Neural progenitor cell (in vitro differentiated cells): ENCODE measurements at regions not wholly inside any gene's neighbourhood (a gene's known extent, or its start where the extent isn't known, plus 50 kb on each side); places are given as distances from the start of the nearest gene placed in this dataset.
A peak's percentile ranks its signal among the peaks of the same experiment; 100 is the strongest.

Experiments used
- DNase-seq: peaks from one replicate; pipeline ENCODE4 v3.0.0-alpha.2; 2016; ENCODE audit warnings: low spot score
- H2AFZ ChIP-seq: fragments of 200-600 bp; sonication (generic); replicated peaks from 2 replicates; pipeline ENCODE4 v1.6.1; 2016; ENCODE audit warnings: antibody characterized with exemption
- H3F3A ChIP-seq: fragments of 200-600 bp; sonication (generic); 2 replicates; pipeline ENCODE4 v1.6.1; 2016; ENCODE audit warnings: antibody characterized with exemption, low read depth
- H3K27ac ChIP-seq: fragments of 200-600 bp; sonication (generic); 2 replicates; pipeline ENCODE4 v1.5.1; 2016; ENCODE audit warnings: mild to moderate bottlenecking
- H3K27me3 ChIP-seq: fragments of 200-600 bp; sonication (generic); 2 replicates; pipeline ENCODE4 v1.6.1; 2016; ENCODE audit warnings: mild to moderate bottlenecking, moderate library complexity
- H3K36me3 ChIP-seq: fragments of 200-600 bp; sonication (generic); 2 replicates; pipeline ENCODE4 v1.5.1; 2016
- H3K4me1 ChIP-seq: fragments of 200-600 bp; sonication (generic); 2 replicates; pipeline ENCODE4 v1.6.1; 2016; ENCODE audit warnings: mixed run types
- H3K4me2 ChIP-seq: fragments of 200-600 bp; sonication (generic); 2 replicates; pipeline ENCODE4 v1.6.1; 2016
- H3K4me3 ChIP-seq: fragments of 200-600 bp; sonication (generic); 2 replicates; pipeline ENCODE4 v1.5.1; 2016
- H3K79me2 ChIP-seq: fragments of 200-600 bp; sonication (generic); 2 replicates; pipeline ENCODE4 v1.6.1; 2016; ENCODE audit warnings: low read depth
- H3K9ac ChIP-seq: fragments of 200-600 bp; sonication (generic); 2 replicates; pipeline ENCODE4 v1.6.1; 2016
- H3K9me3 ChIP-seq: fragments of 200-600 bp; sonication (generic); 2 replicates; pipeline ENCODE4 v1.5.1; 2016; ENCODE audit warnings: low read depth
- H4K20me1 ChIP-seq: fragments of 200-600 bp; sonication (generic); 2 replicates; pipeline ENCODE4 v1.6.1; 2016; ENCODE audit warnings: low read depth
- H3K27ac Mint-ChIP-seq: 3 replicates; pipeline ENCODE4 v1.8.0; 2021; ENCODE audit warnings: mixed read lengths
- H3K27me3 Mint-ChIP-seq: 2 replicates; pipeline ENCODE4 v1.8.0; 2022; ENCODE audit warnings: low read depth, mild to moderate bottlenecking, inconsistent platforms, moderate library complexity, mixed read lengths; ENCODE audit not compliant: insufficient read depth
- H3K36me3 Mint-ChIP-seq: 3 replicates; pipeline ENCODE4 v1.8.0; 2021; ENCODE audit warnings: mixed read lengths
- H3K4me1 Mint-ChIP-seq: 3 replicates; pipeline ENCODE4 v1.8.0; 2021; ENCODE audit warnings: mixed read lengths
- H3K4me3 Mint-ChIP-seq: 3 replicates; pipeline ENCODE4 v1.8.0; 2021; ENCODE audit warnings: mild to moderate bottlenecking, moderate library complexity, mixed read lengths
- H3K9me3 Mint-ChIP-seq: 3 replicates; pipeline ENCODE4 v1.8.0; 2020; ENCODE audit warnings: mixed read lengths
- CTCF ChIP-seq: fragments of 200-600 bp; sonication (generic); IDR thresholded peaks from 2 replicates; pipeline ENCODE4 v1.5.1; 2017; ENCODE audit warnings: antibody characterized with exemption, mild to moderate bottlenecking
- EZH2 ChIP-seq: fragments of 200-600 bp; sonication (generic); IDR thresholded peaks from 2 replicates; pipeline ENCODE4 v1.6.1; 2017; ENCODE audit warnings: antibody characterized with exemption, mild to moderate bottlenecking, moderate library complexity
- EZH2phosphoT487 ChIP-seq: fragments of 200-600 bp; sonication (generic); IDR thresholded peaks from 2 replicates; pipeline ENCODE4 v1.6.1; 2017; ENCODE audit warnings: antibody characterized with exemption

DNA sequence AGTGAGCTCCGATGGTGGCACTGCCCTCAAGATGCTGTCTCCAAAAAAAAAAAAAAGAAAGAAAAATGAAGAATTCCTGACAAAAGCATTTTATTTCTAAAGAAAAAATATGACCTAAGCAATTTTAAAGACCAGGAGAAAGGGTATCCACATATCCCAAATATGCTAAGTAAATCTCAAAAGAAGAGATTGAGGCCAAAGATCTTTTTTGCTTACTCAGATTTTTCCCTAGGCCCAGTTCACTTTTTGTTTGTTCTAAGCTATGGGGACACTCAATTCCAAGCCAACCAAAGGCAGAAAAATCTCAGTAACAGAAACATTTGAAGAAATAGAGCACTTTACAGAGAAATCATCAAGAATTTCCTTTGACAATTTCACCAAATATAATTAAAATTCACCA lies 150.8 kb downstream of the SOX9 start:
- no peak overlapping the region for H3K27ac Mint-ChIP-seq
- no peak for DNase-seq
- H3K9ac ChIP-seq = no peak overlapping the region
- H3K4me2 ChIP-seq = no peak overlapping the region
- no peaks in the 10 kb centered on the region for H4K20me1 ChIP-seq
- H3K27me3 ChIP-seq = no peaks in the 10 kb centered on the region
- H3K27me3 Mint-ChIP-seq = peaks cover 6% of the 10 kb centered on the region
- no peaks in the 10 kb centered on the region for H3F3A ChIP-seq
- no peaks in the 10 kb centered on the region for H3K36me3 Mint-ChIP-seq
- H2AFZ ChIP-seq = no peak overlapping the region
- H3K79me2 ChIP-seq = no peaks in the 10 kb centered on the region
- no peak for TF ChIP-seq EZH2phosphoT487
- no peak for TF ChIP-seq CTCF
- TF ChIP-seq EZH2 = no peak
- peaks cover 2% of the 10 kb centered on the region for H3K4me1 Mint-ChIP-seq
- peaks cover 14% of the 10 kb centered on the region for H3K4me1 ChIP-seq
- H3K9me3 Mint-ChIP-seq = peaks cover 10% of the 10 kb centered on the region
- H3K4me3 ChIP-seq = no peak overlapping the region
- no peaks in the 10 kb centered on the region for H3K9me3 ChIP-seq
- no peak overlapping the region for H3K27ac ChIP-seq
- H3K4me3 Mint-ChIP-seq = no peak overlapping the region
- H3K36me3 ChIP-seq = no peaks in the 10 kb centered on the region

GRCh38 chr17:72273289-72274056 lies 152.7 kb downstream of the SOX9 start:
- H3K9me3 Mint-ChIP-seq = peaks cover 10% of the 10 kb centered on the region
- Histone ChIP-seq H3K79me2 (no peaks in the 10 kb centered on the region), H2AFZ (peak overlapping the region; percentile 91), H3K27ac (no peak overlapping the region), H3K9me3 (no peaks in the 10 kb centered on the region), H3K4me3 (no peak overlapping the region), H3K9ac (no peak overlapping the region), H3K4me1 (peaks cover 6% of the 10 kb centered on the region), H3F3A (no peaks in the 10 kb centered on the region), H4K20me1 (no peaks in the 10 kb centered on the region), H3K4me2 (no peak overlapping the region), H3K27me3 (no peaks in the 10 kb centered on the region), H3K36me3 (no peaks in the 10 kb centered on the region)
- H3K27ac Mint-ChIP-seq = no peak overlapping the region
- H3K27me3 Mint-ChIP-seq = peaks cover 3% of the 10 kb centered on the region
- no peaks in the 10 kb centered on the region for H3K36me3 Mint-ChIP-seq
- TF ChIP-seq CTCF (no peak), EZH2phosphoT487 (no peak), EZH2 (no peak)
- H3K4me1 Mint-ChIP-seq = no peaks in the 10 kb centered on the region
- no peak overlapping the region for H3K4me3 Mint-ChIP-seq
- no peak for DNase-seq

- Histone ChIP-seq H3K9ac (no peak overlapping the region), H3K4me1 (peaks cover 6% of the 10 kb centered on the region), H3K27me3 (no peaks in the 10 kb centered on the region), H3K4me2 (no peak overlapping the region), H4K20me1 (no peaks in the 10 kb centered on the region), H3K36me3 (no peaks in the 10 kb centered on the region), H3K9me3 (no peaks in the 10 kb centered on the region), H3K27ac (no peak overlapping the region), H2AFZ (peak overlapping the region; percentile 42), H3F3A (no peaks in the 10 kb centered on the region), H3K79me2 (no peaks in the 10 kb centered on the region), H3K4me3 (no peak overlapping the region)
- no peak overlapping the region for H3K27ac Mint-ChIP-seq
- DNase-seq = no peak
- H3K4me1 Mint-ChIP-seq = no peaks in the 10 kb centered on the region
- peaks cover 10% of the 10 kb centered on the region for H3K9me3 Mint-ChIP-seq
- TF ChIP-seq EZH2phosphoT487 = no peak
- no peak for TF ChIP-seq EZH2
- TF ChIP-seq CTCF = no peak
- no peak overlapping the region for H3K4me3 Mint-ChIP-seq
- H3K36me3 Mint-ChIP-seq = no peaks in the 10 kb centered on the region
- peaks cover 3% of the 10 kb centered on the region for H3K27me3 Mint-ChIP-seq
Observed at GRCh38 chr17:72274614-72275013, 153.8 kb downstream of the SOX9 start.
